ENCODE measurements at regions not wholly inside any gene's neighbourhood (a gene's known extent, or its start where the extent isn't known, plus 50 kb on each side); places are given as distances from the start of the nearest gene placed in this dataset.
A peak's percentile ranks its signal among the peaks of the same experiment; 100 is the strongest.

DNA sequence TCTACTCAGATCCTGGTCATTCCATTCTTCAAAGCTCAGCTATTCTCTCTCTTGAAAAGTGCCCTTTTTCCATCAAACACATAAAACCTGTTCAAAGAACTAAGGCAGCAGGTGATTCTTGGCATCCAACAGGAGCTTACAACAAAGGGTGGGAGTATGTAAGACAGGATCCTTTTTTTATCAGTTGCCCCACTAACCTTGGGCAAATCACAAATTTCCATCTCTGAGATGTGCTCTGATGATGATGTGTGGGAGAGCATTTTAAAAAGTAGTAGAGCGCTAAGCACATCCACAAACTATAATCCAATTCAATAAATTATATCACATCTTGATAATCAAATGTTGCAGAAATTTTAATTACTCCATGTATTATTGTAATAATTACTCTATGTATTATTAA, 53.7 kb upstream of the FDX1 start:
- DNase-seq (ENCODE audit: extremely low read depth, low read depth), result no peak
- TF ChIP-seq, protein P1, sequence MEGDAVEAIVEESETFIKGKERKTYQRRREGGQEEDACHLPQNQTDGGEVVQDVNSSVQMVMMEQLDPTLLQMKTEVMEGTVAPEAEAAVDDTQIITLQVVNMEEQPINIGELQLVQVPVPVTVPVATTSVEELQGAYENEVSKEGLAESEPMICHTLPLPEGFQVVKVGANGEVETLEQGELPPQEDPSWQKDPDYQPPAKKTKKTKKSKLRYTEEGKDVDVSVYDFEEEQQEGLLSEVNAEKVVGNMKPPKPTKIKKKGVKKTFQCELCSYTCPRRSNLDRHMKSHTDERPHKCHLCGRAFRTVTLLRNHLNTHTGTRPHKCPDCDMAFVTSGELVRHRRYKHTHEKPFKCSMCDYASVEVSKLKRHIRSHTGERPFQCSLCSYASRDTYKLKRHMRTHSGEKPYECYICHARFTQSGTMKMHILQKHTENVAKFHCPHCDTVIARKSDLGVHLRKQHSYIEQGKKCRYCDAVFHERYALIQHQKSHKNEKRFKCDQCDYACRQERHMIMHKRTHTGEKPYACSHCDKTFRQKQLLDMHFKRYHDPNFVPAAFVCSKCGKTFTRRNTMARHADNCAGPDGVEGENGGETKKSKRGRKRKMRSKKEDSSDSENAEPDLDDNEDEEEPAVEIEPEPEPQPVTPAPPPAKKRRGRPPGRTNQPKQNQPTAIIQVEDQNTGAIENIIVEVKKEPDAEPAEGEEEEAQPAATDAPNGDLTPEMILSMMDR (IDR thresholded peaks at IDR 0.05; ENCODE audit: low read depth, low read length), result no peak

DNA sequence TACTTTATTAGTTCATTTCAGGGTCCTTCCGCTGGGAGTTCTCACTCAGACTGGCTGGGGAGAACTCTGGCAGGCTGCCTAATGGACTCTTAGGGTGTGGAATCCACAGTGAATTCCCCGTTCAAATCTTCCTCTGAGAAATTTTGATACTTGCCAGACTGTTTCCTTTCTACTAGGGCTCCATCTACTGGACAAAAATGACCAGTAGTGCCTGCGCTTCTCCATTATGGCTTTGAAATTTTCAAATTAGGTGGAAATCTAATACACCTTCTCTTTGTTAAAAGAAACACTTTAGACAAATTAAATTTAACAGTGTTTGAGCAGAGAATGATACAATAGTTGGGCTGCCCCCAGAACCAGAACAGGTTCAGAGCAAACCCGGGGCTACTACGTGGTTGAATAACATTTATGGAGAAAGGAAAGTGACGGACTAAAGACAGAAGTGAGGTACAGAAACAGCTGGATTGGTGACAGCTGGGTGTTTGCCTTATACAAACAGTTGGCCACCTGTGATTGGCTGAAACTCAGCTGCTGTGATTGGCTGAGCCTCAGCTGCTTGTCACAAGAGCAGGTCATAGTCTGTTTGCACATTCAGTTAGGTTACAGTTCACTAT, 52.9 kb upstream of the FDX1 start:
- DNase-seq (ENCODE audit: extremely low read depth, low read depth), result peak; percentile 28
- TF ChIP-seq, protein P1 (IDR thresholded peaks at IDR 0.05; ENCODE audit: low read depth, low read length), result peak; percentile 82

DNA sequence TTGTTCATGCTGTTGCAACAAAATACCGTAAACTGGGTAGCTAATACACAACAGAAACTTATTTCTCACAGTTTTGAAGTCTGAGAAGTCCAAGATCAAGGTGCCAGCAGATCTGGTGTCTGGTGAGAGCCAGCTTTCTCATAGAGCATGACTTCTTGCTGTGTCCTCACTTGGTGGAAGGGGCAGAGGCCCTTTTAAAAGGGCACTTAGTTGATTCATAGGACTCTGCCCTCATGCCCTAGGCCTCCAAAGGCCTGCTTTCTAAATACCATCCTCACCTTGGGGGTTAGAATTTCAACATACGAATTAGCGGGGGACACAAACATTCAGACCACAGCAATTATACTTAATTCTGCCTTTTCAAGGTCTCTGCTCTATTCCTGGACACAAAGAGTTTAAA, 52.3 kb upstream of the FDX1 start:
- TF ChIP-seq, protein P1 (IDR thresholded peaks at IDR 0.05; ENCODE audit: low read depth, low read length), result no peak
- DNase-seq (ENCODE audit: extremely low read depth, low read depth), result no peak

DNA sequence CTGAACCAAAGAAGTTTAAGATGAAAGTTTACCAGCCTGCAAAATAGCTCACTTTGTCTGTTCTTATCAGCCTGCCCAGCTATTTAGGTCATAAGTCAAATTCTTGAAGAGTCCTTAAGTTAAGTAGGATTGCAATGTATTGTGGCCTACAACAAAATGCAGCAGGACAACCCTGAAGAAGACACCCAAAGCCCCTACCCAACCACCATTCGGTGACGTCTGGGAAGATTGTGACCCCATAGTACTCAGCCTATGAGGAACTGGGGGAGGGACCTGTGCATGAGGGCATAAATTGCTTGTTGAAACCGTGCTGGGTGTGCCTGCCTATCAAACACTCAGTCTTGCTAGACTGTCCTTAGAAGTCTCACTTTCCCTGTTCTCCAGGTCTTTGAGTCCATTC, 50.5 kb upstream of the FDX1 start:
- TF ChIP-seq, protein P1 (IDR thresholded peaks at IDR 0.05; ENCODE audit: low read depth, low read length), result no peak
- DNase-seq (ENCODE audit: extremely low read depth, low read depth), result no peak

DNA sequence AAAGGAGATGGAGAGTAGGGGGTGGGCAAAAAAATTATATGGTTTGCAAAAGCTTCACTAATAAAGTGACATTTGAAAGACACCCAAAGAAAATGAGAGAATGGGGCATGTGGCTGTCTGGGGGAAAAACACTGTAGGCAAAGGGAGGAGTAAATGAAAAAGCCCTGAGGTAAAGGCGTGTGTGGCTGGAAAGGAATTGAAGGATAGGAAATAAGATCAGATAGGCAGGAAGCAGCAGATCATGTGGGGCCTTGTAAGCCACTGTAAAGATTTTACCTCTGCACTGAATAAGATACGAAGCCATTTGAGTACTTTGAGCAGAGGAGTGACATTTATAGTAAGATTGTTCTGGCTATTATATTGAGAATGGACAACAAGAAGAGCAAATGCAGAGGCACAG, 49.8 kb upstream of the FDX1 start:
- TF ChIP-seq, protein P1 (IDR thresholded peaks at IDR 0.05; ENCODE audit: low read depth, low read length), result no peak
- DNase-seq (ENCODE audit: extremely low read depth, low read depth), result no peak
